ENCODE measurements at regions not wholly inside any gene's neighbourhood (a gene's known extent, or its start where the extent isn't known, plus 50 kb on each side); places are given as distances from the start of the nearest gene placed in this dataset.

DNA sequence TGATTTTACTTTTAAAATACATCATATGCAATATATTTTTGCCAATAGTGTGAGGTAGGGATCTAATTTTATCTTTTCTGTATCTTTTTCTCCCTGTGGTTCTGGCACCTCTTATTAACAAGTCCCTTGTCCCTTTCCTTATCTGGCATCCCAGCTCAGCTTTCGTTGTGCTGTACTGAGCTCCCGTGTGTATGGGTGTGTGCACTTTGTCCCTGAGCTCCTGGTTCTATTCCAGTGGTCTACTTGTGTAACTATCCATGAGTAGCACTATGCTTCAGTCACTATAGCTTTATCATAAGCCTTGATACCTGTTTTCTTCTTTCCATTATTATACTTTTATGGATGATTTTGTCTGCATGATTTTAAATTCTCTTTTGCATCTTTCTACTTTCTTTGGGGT is 401.4 kb upstream of the POU3F3 start:
- no peak for DNase-seq (ENCODE audit: low read depth)

DNA sequence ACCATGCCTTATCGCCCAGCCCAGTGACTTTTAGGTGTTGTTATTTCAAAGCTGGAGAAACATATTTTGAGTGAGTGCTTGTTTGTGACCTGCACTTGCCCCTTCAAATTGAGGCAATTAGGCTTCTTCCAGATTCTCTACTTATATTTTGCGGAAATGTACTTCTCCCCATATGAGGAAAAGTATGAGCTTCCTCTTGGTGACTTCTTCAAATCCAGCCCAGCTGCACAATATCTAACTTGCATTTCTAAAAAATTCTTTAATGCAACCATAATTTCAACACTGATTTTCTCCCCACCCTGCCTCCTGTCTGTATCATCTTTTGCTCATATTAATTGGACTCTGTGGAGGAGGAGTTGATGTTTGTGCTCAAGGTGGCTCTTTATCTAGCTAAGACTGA is 391.2 kb upstream of the POU3F3 start:
- DNase-seq (ENCODE audit: low read depth), result no peak
- no peak overlapping the region for H3K4me3 ChIP-seq (ENCODE audit: low read length)
- TF ChIP-seq, protein P1, sequence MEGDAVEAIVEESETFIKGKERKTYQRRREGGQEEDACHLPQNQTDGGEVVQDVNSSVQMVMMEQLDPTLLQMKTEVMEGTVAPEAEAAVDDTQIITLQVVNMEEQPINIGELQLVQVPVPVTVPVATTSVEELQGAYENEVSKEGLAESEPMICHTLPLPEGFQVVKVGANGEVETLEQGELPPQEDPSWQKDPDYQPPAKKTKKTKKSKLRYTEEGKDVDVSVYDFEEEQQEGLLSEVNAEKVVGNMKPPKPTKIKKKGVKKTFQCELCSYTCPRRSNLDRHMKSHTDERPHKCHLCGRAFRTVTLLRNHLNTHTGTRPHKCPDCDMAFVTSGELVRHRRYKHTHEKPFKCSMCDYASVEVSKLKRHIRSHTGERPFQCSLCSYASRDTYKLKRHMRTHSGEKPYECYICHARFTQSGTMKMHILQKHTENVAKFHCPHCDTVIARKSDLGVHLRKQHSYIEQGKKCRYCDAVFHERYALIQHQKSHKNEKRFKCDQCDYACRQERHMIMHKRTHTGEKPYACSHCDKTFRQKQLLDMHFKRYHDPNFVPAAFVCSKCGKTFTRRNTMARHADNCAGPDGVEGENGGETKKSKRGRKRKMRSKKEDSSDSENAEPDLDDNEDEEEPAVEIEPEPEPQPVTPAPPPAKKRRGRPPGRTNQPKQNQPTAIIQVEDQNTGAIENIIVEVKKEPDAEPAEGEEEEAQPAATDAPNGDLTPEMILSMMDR (conservative IDR thresholded peaks at IDR 0.05; ENCODE audit: low read depth, low read length), result no peak

More for the DNA sequence above, 401.4 kb upstream of the POU3F3 start:
- no peak overlapping the region for H3K4me3 ChIP-seq (ENCODE audit: low read length)
- TF ChIP-seq, protein P1 (conservative IDR thresholded peaks at IDR 0.05; ENCODE audit: low read depth, low read length), result no peak

DNA sequence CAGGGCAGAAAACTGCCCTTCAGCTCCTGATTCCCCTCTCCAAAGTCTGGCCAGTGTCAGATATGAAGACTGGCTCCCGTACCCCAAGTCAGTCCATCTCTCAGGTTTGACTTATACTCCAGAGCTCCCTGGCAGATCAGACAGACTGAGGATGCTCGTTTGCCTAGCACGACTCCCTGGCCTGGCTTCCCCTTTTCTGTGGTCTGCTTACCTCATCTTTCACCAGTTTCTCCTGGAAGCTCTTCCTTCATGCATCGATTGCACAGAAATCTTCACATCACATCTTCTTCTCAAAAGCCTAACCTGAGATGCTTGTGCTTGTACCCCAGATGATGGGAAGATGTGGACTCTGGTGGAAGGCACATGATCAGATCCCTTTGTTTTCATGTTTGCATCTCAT is 387.9 kb upstream of the POU3F3 start:
- TF ChIP-seq, protein P1 (conservative IDR thresholded peaks at IDR 0.05; ENCODE audit: low read depth, low read length), result no peak
- H3K4me3 ChIP-seq (ENCODE audit: low read length), result no peak overlapping the region
- DNase-seq (ENCODE audit: low read depth), result no peak

DNA sequence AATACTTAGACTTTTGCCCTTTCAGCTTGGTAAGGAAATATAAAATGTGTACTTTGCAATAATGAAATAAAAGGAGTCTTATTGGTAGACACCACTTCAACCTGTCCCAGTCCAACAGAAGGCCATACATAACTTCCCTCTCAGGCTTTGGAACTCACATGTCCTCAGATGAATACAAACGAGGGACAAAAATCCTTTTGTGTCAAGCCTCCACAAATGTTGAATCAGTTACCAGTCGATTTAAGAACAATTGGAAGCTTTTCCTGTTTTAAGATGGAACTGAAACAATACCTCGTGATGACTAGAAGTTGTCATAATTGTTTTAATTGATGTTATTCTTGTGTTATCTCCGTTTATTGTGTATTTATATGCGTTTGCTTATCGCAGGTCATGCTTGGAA is 385.1 kb upstream of the POU3F3 start:
- no peak overlapping the region for H3K4me3 ChIP-seq (ENCODE audit: low read length)
- DNase-seq (ENCODE audit: low read depth), result no peak
- TF ChIP-seq, protein P1 (conservative IDR thresholded peaks at IDR 0.05; ENCODE audit: low read depth, low read length), result no peak

DNA sequence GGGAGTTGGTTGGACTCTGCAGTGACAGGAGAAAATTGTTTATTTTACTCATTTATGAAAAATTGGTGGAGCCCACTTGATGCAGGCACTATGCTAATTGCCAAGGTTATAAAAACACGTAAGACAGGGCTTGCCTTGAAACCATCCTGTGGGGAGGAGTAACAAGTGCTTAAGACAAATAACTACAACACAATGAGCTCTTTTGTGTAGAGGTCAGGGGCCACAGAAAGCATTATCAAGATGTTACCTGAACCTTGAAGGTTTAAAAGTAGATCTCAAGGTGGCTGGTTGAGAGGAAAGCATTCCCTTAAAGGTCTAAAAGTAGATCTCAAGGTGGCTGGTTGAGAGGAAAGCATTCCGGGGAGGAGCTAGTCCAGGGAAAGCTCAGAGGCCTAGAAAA is 381.8 kb upstream of the POU3F3 start:
- DNase-seq (ENCODE audit: low read depth), result no peak
- no peak overlapping the region for H3K4me3 ChIP-seq (ENCODE audit: low read length)
- TF ChIP-seq, protein P1 (conservative IDR thresholded peaks at IDR 0.05; ENCODE audit: low read depth, low read length), result no peak

DNA sequence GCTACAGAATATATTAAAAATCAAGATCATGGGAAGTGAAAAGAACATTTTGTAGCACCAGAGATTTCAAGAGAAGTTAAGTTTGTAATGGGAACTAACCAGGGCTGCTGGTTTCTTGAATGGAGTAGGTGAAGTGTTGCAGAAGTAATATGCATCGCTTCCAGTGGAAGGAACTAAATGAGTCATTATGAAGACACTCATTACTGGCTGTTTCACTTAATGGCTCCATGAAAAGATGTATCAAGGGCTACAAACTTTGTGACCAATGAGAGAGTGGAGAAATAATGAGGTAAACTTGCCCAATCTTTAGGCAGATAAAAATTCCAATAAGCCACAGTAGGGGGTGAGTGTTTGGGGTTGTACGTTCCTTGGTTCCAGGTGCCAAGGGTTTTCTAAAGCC is 380.4 kb upstream of the POU3F3 start:
- DNase-seq (ENCODE audit: low read depth), result no peak
- no peak overlapping the region for H3K4me3 ChIP-seq (ENCODE audit: low read length)
- TF ChIP-seq, protein P1 (conservative IDR thresholded peaks at IDR 0.05; ENCODE audit: low read depth, low read length), result no peak

DNA sequence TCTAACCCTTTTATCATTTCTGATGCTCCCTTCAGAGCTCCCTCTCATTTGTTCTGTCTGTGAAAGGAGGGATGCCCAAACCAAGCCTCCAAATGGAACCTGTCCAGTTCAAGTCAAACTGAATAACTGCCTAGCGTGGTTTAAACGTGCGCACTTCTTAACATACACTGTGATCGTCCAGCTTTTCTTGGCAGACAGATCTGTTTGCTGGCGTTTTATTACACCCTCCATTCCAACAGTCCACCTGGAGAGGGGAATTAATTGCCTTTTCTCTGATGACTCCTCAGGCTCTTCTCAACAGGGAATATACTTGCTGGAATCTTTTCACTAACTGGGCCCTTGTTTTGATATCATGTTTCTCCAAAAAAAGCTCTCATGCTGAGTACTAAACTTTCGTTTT is 379.2 kb upstream of the POU3F3 start:
- TF ChIP-seq, protein P1 (conservative IDR thresholded peaks at IDR 0.05; ENCODE audit: low read depth, low read length), result no peak
- no peak for DNase-seq (ENCODE audit: low read depth)
- H3K4me3 ChIP-seq (ENCODE audit: low read length), result no peak overlapping the region
